Right atrium auricular region (tissue), 2 donors: ENCODE measurements at regions not wholly inside any gene's neighbourhood (a gene's known extent, or its start where the extent isn't known, plus 50 kb on each side); places are given as distances from the start of the nearest gene placed in this dataset.
"Not testable (repeated sequence)": the region's sequence is repeated elsewhere in the genome, so short reads cannot be mapped to it uniquely, and the experiment has no call there.

Experiments used
- DNase-seq: peaks from one replicate; pipeline ENCODE4 v3.0.0-alpha.2; 2019; ENCODE audit warnings: low spot score
- H3K27ac ChIP-seq, 2 donors: fragments of 200-600 bp; sonication (generic); 1 replicate in 1 of 2; 2 replicates in 1 of 2; pipeline ENCODE4 v1.5.1; 2016 to 2019
- H3K27me3 ChIP-seq, 2 donors: fragments of 200-600 bp; sonication (generic); one replicate each; pipeline versions ENCODE4 v1.5.1 to v1.6.0; 2017 to 2019
- H3K36me3 ChIP-seq: fragments of 200-600 bp; sonication (generic); one replicate; pipeline ENCODE4 v1.5.1; 2016
- H3K4me1 ChIP-seq, 2 donors: fragments of 200-600 bp; sonication (generic); one replicate each; pipeline versions ENCODE4 v1.5.1 to v1.6.0; 2017 to 2019
- H3K4me3 ChIP-seq, 2 donors: fragments of 200-600 bp; sonication (generic); 1 replicate in 1 of 2; 2 replicates in 1 of 2; pipeline ENCODE4 v1.5.1; 2017 to 2019; ENCODE audit warnings: mild to moderate bottlenecking in 1 of 2, moderate library complexity in 1 of 2
- H3K9me3 ChIP-seq, 2 donors: fragments of 200-600 bp; sonication (generic); one replicate each; pipeline ENCODE4 v1.5.1; 2019
- TF ChIP-seq, protein P1 (sequence below), 2 donors: fragments of 200-600 bp; sonication (generic); IDR thresholded peaks; one replicate each; pipeline ENCODE4 v1.5.1; 2019; ENCODE audit warnings: antibody characterized with exemption in 2 of 2

DNA sequence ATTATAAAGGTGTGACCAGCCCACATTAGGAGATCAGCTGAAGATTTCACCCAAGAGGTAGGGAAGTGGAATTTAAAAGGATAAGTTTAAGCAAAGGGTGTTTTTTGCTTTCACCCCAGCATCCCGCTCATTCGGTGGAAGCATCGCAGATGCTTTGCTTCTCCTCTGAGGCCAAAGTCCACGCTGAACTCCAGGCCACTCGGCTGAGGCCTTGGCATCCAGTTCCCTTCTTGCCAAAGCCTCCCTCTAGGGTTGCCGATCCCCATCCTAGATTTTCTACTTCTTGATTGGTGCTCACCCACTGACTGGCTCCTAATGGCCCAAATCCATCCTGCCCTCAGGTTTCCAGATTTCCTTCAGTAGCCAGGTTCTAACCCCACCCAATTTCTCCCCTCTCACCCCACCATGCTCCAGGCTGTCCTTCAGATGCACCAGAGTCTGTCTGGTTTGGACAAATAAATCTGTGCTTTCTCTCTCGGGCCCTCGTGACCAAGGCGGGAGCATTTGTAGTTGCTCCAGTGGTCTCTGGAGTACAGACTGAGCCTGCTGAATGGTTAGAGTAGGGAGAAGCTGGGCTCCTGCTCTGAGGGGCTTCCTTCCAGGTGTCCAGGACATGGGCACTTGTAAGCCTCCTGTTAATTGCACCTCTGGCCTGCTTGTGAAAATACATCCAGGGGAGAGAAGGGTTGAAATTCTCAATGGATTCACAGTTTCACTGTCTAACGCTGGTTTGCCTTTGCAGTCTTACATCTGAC is 193.2 kb downstream of the C1orf94 start:
- H3K27ac ChIP-seq, result no peak overlapping the region
- no peaks in the 10 kb centered on the region for H3K4me1 ChIP-seq
- no peak overlapping the region for H3K4me3 ChIP-seq
- no peaks in the 10 kb centered on the region for H3K36me3 ChIP-seq
- no peak for DNase-seq
- H3K9me3 ChIP-seq, result no peaks in the 10 kb centered on the region
- TF ChIP-seq, protein P1, sequence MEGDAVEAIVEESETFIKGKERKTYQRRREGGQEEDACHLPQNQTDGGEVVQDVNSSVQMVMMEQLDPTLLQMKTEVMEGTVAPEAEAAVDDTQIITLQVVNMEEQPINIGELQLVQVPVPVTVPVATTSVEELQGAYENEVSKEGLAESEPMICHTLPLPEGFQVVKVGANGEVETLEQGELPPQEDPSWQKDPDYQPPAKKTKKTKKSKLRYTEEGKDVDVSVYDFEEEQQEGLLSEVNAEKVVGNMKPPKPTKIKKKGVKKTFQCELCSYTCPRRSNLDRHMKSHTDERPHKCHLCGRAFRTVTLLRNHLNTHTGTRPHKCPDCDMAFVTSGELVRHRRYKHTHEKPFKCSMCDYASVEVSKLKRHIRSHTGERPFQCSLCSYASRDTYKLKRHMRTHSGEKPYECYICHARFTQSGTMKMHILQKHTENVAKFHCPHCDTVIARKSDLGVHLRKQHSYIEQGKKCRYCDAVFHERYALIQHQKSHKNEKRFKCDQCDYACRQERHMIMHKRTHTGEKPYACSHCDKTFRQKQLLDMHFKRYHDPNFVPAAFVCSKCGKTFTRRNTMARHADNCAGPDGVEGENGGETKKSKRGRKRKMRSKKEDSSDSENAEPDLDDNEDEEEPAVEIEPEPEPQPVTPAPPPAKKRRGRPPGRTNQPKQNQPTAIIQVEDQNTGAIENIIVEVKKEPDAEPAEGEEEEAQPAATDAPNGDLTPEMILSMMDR (IDR thresholded peaks at IDR 0.05), result no peak
- no peaks in the 10 kb centered on the region for H3K27me3 ChIP-seq

DNA sequence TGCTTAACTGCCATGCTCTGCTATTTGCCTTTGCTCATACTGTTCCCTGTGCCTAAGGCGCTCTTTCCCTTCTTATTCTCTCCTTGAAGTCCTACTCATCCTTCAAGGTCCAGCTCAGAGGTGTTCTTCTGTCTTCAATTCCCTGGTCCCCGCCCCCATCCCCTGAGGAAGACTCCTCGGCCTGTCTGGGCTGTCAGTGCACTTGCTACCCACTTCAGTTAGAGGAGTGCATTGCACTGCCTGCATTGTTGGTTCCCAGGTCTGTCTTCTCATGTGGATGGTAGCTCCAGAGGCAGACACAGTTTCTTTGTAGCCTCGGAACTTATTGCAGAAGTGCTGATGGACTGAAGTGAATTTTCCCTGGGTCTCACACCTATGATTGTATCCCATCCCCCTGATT is 194.0 kb downstream of the C1orf94 start:
- Histone ChIP-seq H3K9me3 (no peaks in the 10 kb centered on the region), H3K27ac (no peak overlapping the region), H3K27me3 (no peaks in the 10 kb centered on the region), H3K4me3 (no peak overlapping the region), H3K4me1 (no peaks in the 10 kb centered on the region), H3K36me3 (no peaks in the 10 kb centered on the region)
- TF ChIP-seq, protein P1 (IDR thresholded peaks at IDR 0.05), result no peak
- DNase-seq, result no peak

DNA sequence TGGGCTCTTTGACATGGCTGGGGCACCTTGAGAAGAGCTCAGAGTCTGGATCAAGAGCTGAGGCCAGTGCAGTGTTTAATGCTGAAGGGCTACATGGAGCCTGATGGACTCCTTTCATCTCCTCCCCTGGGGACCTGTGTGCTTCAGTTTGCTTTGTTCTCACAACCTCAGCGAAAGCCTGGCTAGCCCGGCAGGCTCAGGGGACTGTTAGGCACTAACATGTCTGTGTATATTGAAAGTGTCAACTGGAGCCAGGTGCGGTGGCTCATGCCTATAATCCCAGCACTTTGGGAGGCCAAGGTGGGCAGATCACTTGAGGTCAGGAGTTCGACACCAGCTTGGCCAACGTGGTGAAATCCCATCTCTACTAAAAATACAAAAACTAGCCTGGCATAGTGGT is 194.5 kb downstream of the C1orf94 start:
- H3K9me3 ChIP-seq, H3K27me3 ChIP-seq, H3K4me1 ChIP-seq: not testable (repeated sequence)

DNA sequence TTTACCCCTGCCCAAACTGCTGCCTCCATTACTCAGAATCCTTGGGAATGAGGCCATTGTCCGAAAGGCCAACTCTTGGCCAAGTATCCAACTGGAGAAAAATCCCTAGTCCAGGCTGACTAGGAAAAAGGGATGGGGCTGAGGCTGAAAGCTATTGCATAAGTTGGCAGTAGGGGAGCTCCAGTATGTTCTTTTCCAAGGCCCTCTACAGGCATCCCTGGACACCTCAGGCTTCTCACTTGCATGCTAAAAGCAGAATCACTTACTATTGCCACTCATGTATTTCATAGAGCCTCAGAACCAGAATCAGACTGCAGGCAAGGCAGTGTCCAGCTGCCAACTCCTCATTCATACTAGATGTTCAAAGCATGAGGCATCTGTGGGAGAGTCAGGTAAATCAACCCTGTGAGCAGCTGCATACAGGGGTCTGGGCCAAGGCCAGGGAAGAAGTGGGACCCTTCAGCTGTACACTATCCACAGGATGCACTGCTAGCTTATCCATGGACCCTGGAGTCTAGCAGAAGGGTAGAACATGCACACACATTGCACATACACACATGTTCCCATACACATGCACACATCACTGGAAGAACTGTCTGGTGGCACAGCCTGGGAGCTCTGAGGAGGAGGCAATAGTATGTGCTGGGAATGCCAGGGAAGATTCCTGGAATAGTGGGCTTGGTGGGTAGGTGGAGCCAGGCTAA is 195.3 kb downstream of the C1orf94 start:
- Histone ChIP-seq H3K27me3 (no peaks in the 10 kb centered on the region), H3K27ac (no peak overlapping the region), H3K9me3 (no peaks in the 10 kb centered on the region), H3K36me3 (no peaks in the 10 kb centered on the region), H3K4me3 (no peak overlapping the region), H3K4me1 (no peaks in the 10 kb centered on the region)
- TF ChIP-seq, protein P1 (IDR thresholded peaks at IDR 0.05), result no peak
- DNase-seq, result no peak

More for the DNA sequence above, 194.5 kb downstream of the C1orf94 start:
- DNase-seq, H3K36me3 ChIP-seq, H3K27ac ChIP-seq, H3K4me3 ChIP-seq: not testable (repeated sequence)

DNA sequence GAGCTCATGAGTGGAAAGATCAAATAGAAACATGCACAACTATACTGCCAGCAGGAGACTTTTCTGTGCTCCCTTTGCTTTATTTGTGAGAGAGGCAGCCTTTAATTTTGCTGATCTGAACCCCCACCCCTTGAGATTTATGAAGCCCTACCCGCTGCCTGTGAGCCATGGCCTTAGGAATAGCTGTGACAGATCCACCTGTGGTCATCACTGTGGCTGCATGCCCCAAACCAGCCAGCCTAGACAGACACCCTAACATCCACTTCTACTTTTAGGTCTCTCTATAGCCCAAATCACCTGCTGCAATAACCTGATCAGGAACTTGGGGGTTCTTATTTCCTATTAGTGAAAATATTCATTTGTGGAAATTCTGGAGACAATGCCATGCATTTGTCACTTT is 196.2 kb downstream of the C1orf94 start:
- DNase-seq, result no peak
- no peaks in the 10 kb centered on the region for H3K36me3 ChIP-seq
- H3K4me3 ChIP-seq, result no peak overlapping the region
- no peaks in the 10 kb centered on the region for H3K4me1 ChIP-seq
- H3K27ac ChIP-seq, result no peak overlapping the region
- no peaks in the 10 kb centered on the region for H3K27me3 ChIP-seq
- no peaks in the 10 kb centered on the region for H3K9me3 ChIP-seq
- TF ChIP-seq, protein P1 (IDR thresholded peaks at IDR 0.05), result no peak

DNA sequence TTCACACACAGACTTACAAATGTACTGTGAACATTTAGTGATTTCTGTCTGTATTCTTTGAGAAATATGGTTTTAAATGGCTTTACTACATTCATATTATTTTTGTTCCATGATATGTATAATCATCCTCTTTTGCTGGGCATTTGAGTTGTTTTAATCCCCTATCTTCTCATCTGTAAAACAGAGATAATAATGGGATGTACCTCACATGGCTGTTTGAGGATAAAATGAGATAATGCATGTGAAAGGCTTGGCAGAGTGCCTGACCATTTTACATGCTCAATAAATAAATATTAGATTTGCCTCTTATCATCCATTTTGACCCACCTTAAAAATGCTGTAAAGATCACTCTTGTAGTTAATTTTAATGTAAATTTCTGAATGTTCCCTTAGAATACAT is 197.2 kb downstream of the C1orf94 start:
- TF ChIP-seq, protein P1 (IDR thresholded peaks at IDR 0.05), result no peak
- Histone ChIP-seq H3K27me3 (no peaks in the 10 kb centered on the region), H3K9me3 (no peaks in the 10 kb centered on the region), H3K36me3 (no peaks in the 10 kb centered on the region), H3K4me3 (no peak overlapping the region), H3K4me1 (no peaks in the 10 kb centered on the region), H3K27ac (no peak overlapping the region)
- DNase-seq, result no peak
